Prostate gland (tissue), 2 donors: ENCODE measurements at regions not wholly inside any gene's neighbourhood (a gene's known extent, or its start where the extent isn't known, plus 50 kb on each side); places are given as distances from the start of the nearest gene placed in this dataset.

Source experiments
- CTCF ChIP-seq, 4 experiments: fragments of 200-600 bp in 2 of 4; fragments of 450-650 bp in 2 of 4; sonication (generic) in 2 of 4; IDR thresholded peaks; 1 replicate in 3 of 4; 2 replicates in 1 of 4; pipeline ENCODE4 v1.5.1; 2016 to 2019; ENCODE audit warnings: antibody characterized with exemption in 4 of 4, mild to moderate bottlenecking in 2 of 4, moderate library complexity in 2 of 4
- POLR2A ChIP-seq: fragments of 450-650 bp; IDR thresholded peaks from one replicate; pipeline ENCODE4 v1.6.1; 2016; ENCODE audit warnings: antibody characterized with exemption, mild to moderate bottlenecking
- POLR2AphosphoS5 ChIP-seq: sonication (generic); formaldehyde crosslinking; IDR thresholded peaks from one replicate; pipeline ENCODE4 v1.6.1; 2017; ENCODE audit warnings: antibody characterized with exemption

DNA sequence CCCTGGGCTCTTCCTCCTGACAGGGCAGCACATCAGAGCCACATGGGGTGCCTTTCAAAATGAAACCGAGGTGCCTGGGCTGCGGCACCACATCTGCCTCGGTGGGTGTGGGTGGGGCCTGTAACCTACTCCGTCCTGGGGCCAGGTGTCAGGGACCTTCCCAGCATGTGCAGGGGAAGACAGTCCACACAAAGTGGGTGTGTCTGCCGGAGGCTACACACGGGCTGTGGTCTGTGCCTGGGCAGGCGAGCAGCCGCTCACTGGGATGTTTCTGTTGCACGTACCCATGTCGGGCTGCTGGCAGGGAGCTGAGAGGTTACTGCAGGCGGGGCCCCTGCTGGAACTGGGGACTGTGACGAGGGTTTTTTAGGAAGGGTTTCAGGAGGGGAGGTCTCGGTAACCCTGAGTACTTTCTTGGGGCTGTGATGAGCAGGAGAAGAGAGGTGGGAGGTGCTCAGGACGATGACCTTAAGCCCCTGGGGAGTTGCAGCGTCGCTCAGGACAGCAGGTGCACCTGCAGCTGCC is 351.2 kb downstream of the SEC14L1 start:
- TF ChIP-seq CTCF (IDR thresholded peaks at IDR 0.05) (no peak), POLR2A (no peak), POLR2AphosphoS5 (no peak)
